Neural cell (in vitro differentiated cells): ENCODE measurements at regions not wholly inside any gene's neighbourhood (a gene's known extent, or its start where the extent isn't known, plus 50 kb on each side); places are given as distances from the start of the nearest gene placed in this dataset.
A peak's percentile ranks its signal among the peaks of the same experiment; 100 is the strongest.

Source experiments
- H2AFZ ChIP-seq: fragments of 200-600, 300-800 bp; sonication (generic), shearing (Covaris generic); 2 replicates; pipeline ENCODE4 v1.6.0; 2014; ENCODE audit warnings: low read depth, mild to moderate bottlenecking, antibody characterized with exemption, low read length, moderate library complexity
- H3F3A ChIP-seq: fragments of 200-600 bp; shearing (Covaris generic); 2 replicates; pipeline ENCODE4 v1.6.1; 2016; ENCODE audit warnings: mild to moderate bottlenecking, moderate library complexity, mixed read lengths, antibody characterized with exemption, low read length; ENCODE audit not compliant: insufficient read depth, poor library complexity, severe bottlenecking
- H3K27ac ChIP-seq: fragments of 200-600, 300-800 bp; sonication (generic), shearing (Covaris generic); 2 replicates; pipeline ENCODE4 v1.5.1; 2014; ENCODE audit warnings: mild to moderate bottlenecking, low read length, moderate library complexity
- H3K27me3 ChIP-seq: fragments of 300-800, 200-600 bp; sonication (generic), shearing (Covaris generic); 2 replicates; pipeline ENCODE4 v1.6.0; 2014; ENCODE audit warnings: mild to moderate bottlenecking, low read depth, low read length, moderate library complexity; ENCODE audit not compliant: insufficient read depth
- H3K36me3 ChIP-seq: fragments of 300-800, 200-600 bp; sonication (generic), shearing (Covaris generic); 2 replicates; pipeline ENCODE4 v1.5.1; 2014; ENCODE audit warnings: mild to moderate bottlenecking, antibody characterized with exemption, low read length, moderate library complexity; ENCODE audit not compliant: insufficient read depth
- H3K4me2 ChIP-seq: fragments of 300-800, 200-600 bp; sonication (generic), shearing (Covaris generic); 2 replicates; pipeline ENCODE4 v1.6.0; 2014; ENCODE audit warnings: mild to moderate bottlenecking, low read length
- H3K4me3 ChIP-seq: fragments of 300-800, 200-600 bp; sonication (generic), shearing (Covaris generic); 2 replicates; pipeline ENCODE4 v1.5.1; 2014; ENCODE audit warnings: mild to moderate bottlenecking, low read length, moderate library complexity
- H3K79me2 ChIP-seq: fragments of 200-600 bp; shearing (Covaris generic); replicated peaks from 2 replicates; pipeline ENCODE4 v1.6.0; 2014; ENCODE audit warnings: mild to moderate bottlenecking, low read length, moderate library complexity; ENCODE audit not compliant: insufficient read depth
- H3K9ac ChIP-seq: fragments of 300-800, 200-600 bp; sonication (generic), shearing (Covaris generic); 2 replicates; pipeline ENCODE4 v1.6.1; 2016; ENCODE audit warnings: mild to moderate bottlenecking, low read length, mixed read lengths
- H3K9me2 ChIP-seq: fragments of 200-600 bp; shearing (Covaris generic); 2 replicates; pipeline ENCODE4 v1.6.1; 2016; ENCODE audit warnings: mild to moderate bottlenecking, low read length, mixed read lengths; ENCODE audit not compliant: insufficient read depth
- H3K9me3 ChIP-seq: fragments of 200-600, 300-800 bp; sonication (generic), shearing (Covaris generic); 2 replicates; pipeline ENCODE4 v1.6.1; 2016; ENCODE audit warnings: mild to moderate bottlenecking, mixed run types, low read length, moderate library complexity, mixed read lengths
- H4K20me1 ChIP-seq: fragments of 200-600 bp; shearing (Covaris generic); 2 replicates; pipeline ENCODE4 v1.6.1; 2016; ENCODE audit warnings: mild to moderate bottlenecking, mixed run types; ENCODE audit not compliant: insufficient read depth
- EP300 ChIP-seq: fragments of 450-650 bp; conservative IDR thresholded peaks from 2 replicates; pipeline ENCODE4 v1.6.1; 2014; ENCODE audit warnings: antibody characterized with exemption, mild to moderate bottlenecking, moderate library complexity; ENCODE audit not compliant: poor library complexity, severe bottlenecking
- EZH2 ChIP-seq: fragments of 200-600, 300-800 bp; shearing (Covaris generic), sonication (generic); IDR thresholded peaks from 2 replicates; pipeline ENCODE4 v1.6.1; 2014; ENCODE audit warnings: antibody characterized with exemption, low read length, borderline replicate concordance, mild to moderate bottlenecking; ENCODE audit not compliant: insufficient read depth, poor library complexity, severe bottlenecking
- MXI1 ChIP-seq: fragments of 450-650 bp; conservative IDR thresholded peaks from 2 replicates; pipeline ENCODE4 v1.6.1; 2014; ENCODE audit warnings: antibody characterized with exemption, mild to moderate bottlenecking; ENCODE audit not compliant: poor library complexity, severe bottlenecking
- POLR2AphosphoS5 ChIP-seq: IDR thresholded peaks from 2 replicates; pipeline ENCODE4 v1.6.1; 2012
- RAD21 ChIP-seq: fragments of 450-650 bp; conservative IDR thresholded peaks from 2 replicates; pipeline ENCODE4 v1.6.1; 2014; ENCODE audit warnings: antibody characterized with exemption, mild to moderate bottlenecking, moderate library complexity
- SMC3 ChIP-seq: fragments of 450-650 bp; conservative IDR thresholded peaks from 2 replicates; pipeline ENCODE4 v1.6.1; 2014; ENCODE audit warnings: antibody characterized with exemption, mild to moderate bottlenecking, moderate library complexity; ENCODE audit not compliant: poor library complexity
- TAF1 ChIP-seq: IDR thresholded peaks from 2 replicates; pipeline ENCODE4 v1.6.1; 2012; ENCODE audit warnings: low read depth
- TF ChIP-seq, protein P1 (sequence below): IDR thresholded peaks from 2 replicates; pipeline ENCODE4 v1.6.1; 2012; ENCODE audit warnings: borderline replicate concordance
- TF ChIP-seq, protein P2 (sequence below): fragments of 450-650 bp; IDR thresholded peaks from 2 replicates; pipeline ENCODE4 v1.5.1; 2014; ENCODE audit warnings: antibody characterized with exemption, mild to moderate bottlenecking, moderate library complexity; ENCODE audit not compliant: poor library complexity, severe bottlenecking

GRCh38 chr5:17803971-17804370, 169.7 kb downstream of the TAF11L14 start:
- H3K4me2 ChIP-seq, result no peak overlapping the region
- H3K4me3 ChIP-seq, result peak overlapping the region; percentile 62
- TF ChIP-seq EP300 (no peak), POLR2AphosphoS5 (no peak), TAF1 (no peak), EZH2 (no peak), SMC3 (no peak), RAD21 (no peak), MXI1 (no peak)
- TF ChIP-seq, protein P1, sequence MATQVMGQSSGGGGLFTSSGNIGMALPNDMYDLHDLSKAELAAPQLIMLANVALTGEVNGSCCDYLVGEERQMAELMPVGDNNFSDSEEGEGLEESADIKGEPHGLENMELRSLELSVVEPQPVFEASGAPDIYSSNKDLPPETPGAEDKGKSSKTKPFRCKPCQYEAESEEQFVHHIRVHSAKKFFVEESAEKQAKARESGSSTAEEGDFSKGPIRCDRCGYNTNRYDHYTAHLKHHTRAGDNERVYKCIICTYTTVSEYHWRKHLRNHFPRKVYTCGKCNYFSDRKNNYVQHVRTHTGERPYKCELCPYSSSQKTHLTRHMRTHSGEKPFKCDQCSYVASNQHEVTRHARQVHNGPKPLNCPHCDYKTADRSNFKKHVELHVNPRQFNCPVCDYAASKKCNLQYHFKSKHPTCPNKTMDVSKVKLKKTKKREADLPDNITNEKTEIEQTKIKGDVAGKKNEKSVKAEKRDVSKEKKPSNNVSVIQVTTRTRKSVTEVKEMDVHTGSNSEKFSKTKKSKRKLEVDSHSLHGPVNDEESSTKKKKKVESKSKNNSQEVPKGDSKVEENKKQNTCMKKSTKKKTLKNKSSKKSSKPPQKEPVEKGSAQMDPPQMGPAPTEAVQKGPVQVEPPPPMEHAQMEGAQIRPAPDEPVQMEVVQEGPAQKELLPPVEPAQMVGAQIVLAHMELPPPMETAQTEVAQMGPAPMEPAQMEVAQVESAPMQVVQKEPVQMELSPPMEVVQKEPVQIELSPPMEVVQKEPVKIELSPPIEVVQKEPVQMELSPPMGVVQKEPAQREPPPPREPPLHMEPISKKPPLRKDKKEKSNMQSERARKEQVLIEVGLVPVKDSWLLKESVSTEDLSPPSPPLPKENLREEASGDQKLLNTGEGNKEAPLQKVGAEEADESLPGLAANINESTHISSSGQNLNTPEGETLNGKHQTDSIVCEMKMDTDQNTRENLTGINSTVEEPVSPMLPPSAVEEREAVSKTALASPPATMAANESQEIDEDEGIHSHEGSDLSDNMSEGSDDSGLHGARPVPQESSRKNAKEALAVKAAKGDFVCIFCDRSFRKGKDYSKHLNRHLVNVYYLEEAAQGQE, result no peak
- no peaks in the 10 kb centered on the region for H3K9me3 ChIP-seq
- H3K79me2 ChIP-seq, result peaks cover 47% of the 10 kb centered on the region
- H3K27ac ChIP-seq, result no peak overlapping the region
- H3K27me3 ChIP-seq, result no peaks in the 10 kb centered on the region
- peaks cover 8% of the 10 kb centered on the region for H3F3A ChIP-seq
- no peak overlapping the region for H3K9ac ChIP-seq
- no peak overlapping the region for H2AFZ ChIP-seq
- no peaks in the 10 kb centered on the region for H3K9me2 ChIP-seq
- H4K20me1 ChIP-seq, result no peaks in the 10 kb centered on the region
- no peaks in the 10 kb centered on the region for H3K36me3 ChIP-seq

DNA sequence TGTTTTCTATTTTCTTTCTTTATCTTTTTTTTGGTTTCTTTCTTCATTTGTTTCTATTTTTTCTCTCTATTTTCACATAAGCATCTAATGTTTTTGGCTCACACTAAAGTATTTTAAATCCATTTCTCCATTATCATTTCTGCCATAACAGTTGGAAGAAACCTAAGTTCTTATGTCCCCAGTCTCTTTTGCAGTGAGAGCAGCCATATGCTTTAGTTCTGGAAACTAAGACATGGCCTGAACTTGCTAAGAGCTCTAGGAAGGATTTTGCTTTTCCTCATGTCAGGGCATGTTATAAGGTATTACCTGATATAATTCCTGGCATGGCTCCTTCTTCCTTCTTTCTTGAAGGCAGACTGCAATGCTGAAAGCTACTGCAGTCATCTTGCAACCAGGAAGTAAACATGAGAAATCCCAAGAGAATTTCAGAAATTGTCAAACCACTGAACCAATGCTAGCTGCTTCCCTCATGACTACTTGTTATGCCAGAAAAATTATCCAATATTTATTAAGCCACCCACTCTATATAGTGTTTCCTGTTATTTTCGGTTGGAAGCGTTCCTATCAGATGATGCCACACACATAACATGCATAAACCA, 171.1 kb downstream of the TAF11L14 start:
- Histone ChIP-seq H3K9me3 (no peaks in the 10 kb centered on the region), H3K36me3 (no peaks in the 10 kb centered on the region), H2AFZ (no peak overlapping the region), H3K79me2 (peaks cover 58% of the 10 kb centered on the region), H4K20me1 (no peaks in the 10 kb centered on the region), H3K27me3 (no peaks in the 10 kb centered on the region), H3K4me3 (peak overlapping the region; percentile 58), H3K9me2 (no peaks in the 10 kb centered on the region), H3K27ac (peak overlapping the region; percentile 94), H3K4me2 (peak overlapping the region; percentile 7), H3F3A (peaks cover 8% of the 10 kb centered on the region), H3K9ac (no peak overlapping the region)
- TF ChIP-seq RAD21, result no peak
- TF ChIP-seq POLR2AphosphoS5, result no peak
- TF ChIP-seq, protein P2, sequence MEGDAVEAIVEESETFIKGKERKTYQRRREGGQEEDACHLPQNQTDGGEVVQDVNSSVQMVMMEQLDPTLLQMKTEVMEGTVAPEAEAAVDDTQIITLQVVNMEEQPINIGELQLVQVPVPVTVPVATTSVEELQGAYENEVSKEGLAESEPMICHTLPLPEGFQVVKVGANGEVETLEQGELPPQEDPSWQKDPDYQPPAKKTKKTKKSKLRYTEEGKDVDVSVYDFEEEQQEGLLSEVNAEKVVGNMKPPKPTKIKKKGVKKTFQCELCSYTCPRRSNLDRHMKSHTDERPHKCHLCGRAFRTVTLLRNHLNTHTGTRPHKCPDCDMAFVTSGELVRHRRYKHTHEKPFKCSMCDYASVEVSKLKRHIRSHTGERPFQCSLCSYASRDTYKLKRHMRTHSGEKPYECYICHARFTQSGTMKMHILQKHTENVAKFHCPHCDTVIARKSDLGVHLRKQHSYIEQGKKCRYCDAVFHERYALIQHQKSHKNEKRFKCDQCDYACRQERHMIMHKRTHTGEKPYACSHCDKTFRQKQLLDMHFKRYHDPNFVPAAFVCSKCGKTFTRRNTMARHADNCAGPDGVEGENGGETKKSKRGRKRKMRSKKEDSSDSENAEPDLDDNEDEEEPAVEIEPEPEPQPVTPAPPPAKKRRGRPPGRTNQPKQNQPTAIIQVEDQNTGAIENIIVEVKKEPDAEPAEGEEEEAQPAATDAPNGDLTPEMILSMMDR, result no peak
- TF ChIP-seq TAF1, result no peak
- no peak for TF ChIP-seq SMC3
- no peak for TF ChIP-seq EP300
- TF ChIP-seq, protein P1, result no peak
- no peak for TF ChIP-seq EZH2
- no peak for TF ChIP-seq MXI1
